WTC11 (cell line): ENCODE measurements at regions not wholly inside any gene's neighbourhood (a gene's known extent, or its start where the extent isn't known, plus 50 kb on each side); places are given as distances from the start of the nearest gene placed in this dataset.

Source experiments
- ATAC-seq: fragments of 200-7000 bp; cut with Tn5 transposase; 2 replicates; pipeline ENCODE4 v1.10.0; 2021; ENCODE audit warnings: mild to moderate bottlenecking, moderate library complexity
- CTCF ChIA-PET: fragments of 300-600 bp; sonication (Branson Sonifier 250); formaldehyde crosslinking; loops from one replicate; lab custom pipeline; 2021; ENCODE audit warnings: antibody characterized with exemption; lab: Charles Lee
- POLR2A ChIA-PET: fragments of 350-600 bp; sonication (Branson Sonifier 250); formaldehyde crosslinking; loops from one replicate; lab custom pipeline; 2021; ENCODE audit warnings: antibody characterized with exemption; lab: Charles Lee
- DNase-seq: peaks from one replicate; pipeline ENCODE4 v3.0.0; 2021; ENCODE audit warnings: low spot score
- H3K27ac Mint-ChIP-seq: 2 replicates; pipeline ENCODE4 v1.8.0; 2021; ENCODE audit warnings: mixed read lengths
- H3K27me3 Mint-ChIP-seq: 2 replicates; pipeline ENCODE4 v1.8.0; 2021; ENCODE audit warnings: low read depth, mild to moderate bottlenecking, moderate library complexity, mixed read lengths
- H3K36me3 Mint-ChIP-seq: 2 replicates; pipeline ENCODE4 v1.8.0; 2021; ENCODE audit warnings: mixed read lengths
- H3K4me1 Mint-ChIP-seq: 2 replicates; pipeline ENCODE4 v1.8.0; 2022; ENCODE audit warnings: mixed read lengths
- H3K4me3 Mint-ChIP-seq: 2 replicates; pipeline ENCODE4 v1.8.0; 2021; ENCODE audit warnings: mild to moderate bottlenecking, moderate library complexity, mixed read lengths
- H3K9me3 Mint-ChIP-seq: 2 replicates; pipeline ENCODE4 v1.8.0; 2021; ENCODE audit warnings: mixed read lengths
- CTCF ChIP-seq: fragments of 200-600 bp; IDR thresholded peaks from 2 replicates; pipeline ENCODE4 v1.8.0; 2022; ENCODE audit warnings: antibody characterized with exemption
- E2F5 ChIP-seq: sonication (generic); formaldehyde crosslinking; IDR thresholded peaks from 2 replicates; pipeline ENCODE4 v1.8.1; 2022; ENCODE audit warnings: mild to moderate bottlenecking, moderate library complexity, missing genetic modification reagents
- EMX1 ChIP-seq: fragments of 250-450 bp; sonication (Bioruptor Pico); IDR thresholded peaks from 2 replicates; pipeline ENCODE4 v1.8.0; 2021; ENCODE audit warnings: mild to moderate bottlenecking
- FOXP1 ChIP-seq: sonication (generic); formaldehyde crosslinking; IDR thresholded peaks from 2 replicates; pipeline ENCODE4 v1.8.0; 2022; ENCODE audit warnings: missing genetic modification reagents, mild to moderate bottlenecking, moderate library complexity, borderline replicate concordance
- HMGXB4 ChIP-seq: sonication (generic); formaldehyde crosslinking; IDR thresholded peaks from 2 replicates; pipeline ENCODE4 v1.8.1; 2023; ENCODE audit warnings: mild to moderate bottlenecking, moderate library complexity, missing genetic modification reagents
- JAZF1 ChIP-seq: fragments of 250-450 bp; sonication (Bioruptor Pico); IDR thresholded peaks from 2 replicates; pipeline ENCODE4 v1.9.0; 2021; ENCODE audit warnings: moderate library complexity, mild to moderate bottlenecking, inconsistent platforms
- MYBL2 ChIP-seq: sonication (generic); formaldehyde crosslinking; IDR thresholded peaks from 2 replicates; pipeline ENCODE4 v1.8.1; 2023; ENCODE audit warnings: mild to moderate bottlenecking, moderate library complexity, missing genetic modification reagents
- NFYB ChIP-seq: sonication (generic); formaldehyde crosslinking; conservative IDR thresholded peaks from 2 replicates; pipeline ENCODE4 v1.8.0; 2022; ENCODE audit warnings: low read depth, missing genetic modification reagents
- PREB ChIP-seq: sonication (generic); formaldehyde crosslinking; IDR thresholded peaks from 2 replicates; pipeline ENCODE4 v1.8.1; 2022; ENCODE audit warnings: mild to moderate bottlenecking, missing genetic modification reagents, moderate library complexity, borderline replicate concordance
- USF2 ChIP-seq: sonication (generic); formaldehyde crosslinking; IDR thresholded peaks from 2 replicates; pipeline ENCODE4 v1.8.1; 2023; ENCODE audit warnings: mild to moderate bottlenecking, missing genetic modification reagents, moderate library complexity
- ZNF121 ChIP-seq: sonication (generic); formaldehyde crosslinking; IDR thresholded peaks from 2 replicates; pipeline ENCODE4 v1.8.0; 2023; ENCODE audit warnings: missing genetic modification reagents
- ZNF138 ChIP-seq: sonication (generic); formaldehyde crosslinking; conservative IDR thresholded peaks from 2 replicates; pipeline ENCODE4 v1.8.1; 2022; ENCODE audit warnings: mild to moderate bottlenecking, moderate library complexity, missing genetic modification reagents
- ZNF416 ChIP-seq: fragments of 250-450 bp; sonication (Bioruptor Pico); IDR thresholded peaks from 2 replicates; pipeline ENCODE4 v1.9.0; 2021; ENCODE audit warnings: mild to moderate bottlenecking, inconsistent platforms
- ZNF425 ChIP-seq: fragments of 250-450 bp; sonication (Bioruptor Pico); conservative IDR thresholded peaks from 2 replicates; pipeline ENCODE4 v1.9.0; 2021; ENCODE audit warnings: mild to moderate bottlenecking

GRCh38 chr16:51951668-51952298 is 595.2 kb downstream of the TOX3 start:
- POLR2A ChIA-PET = interaction anchor here (0.8 kb wide), 1 partner anchor 12 kb away, joined by 3 read pairs; no protein-coding TSS in a partner anchor
- no peaks in the 10 kb centered on the region for H3K27me3 Mint-ChIP-seq
- peak; percentile 90 for ATAC-seq
- TF ChIP-seq ZNF138 (CRISPR knock-in tag) (no peak), FOXP1 (CRISPR knock-in tag) (no peak), JAZF1 (CRISPR knock-in tag) (no peak), ZNF425 (CRISPR knock-in tag) (no peak), ZNF416 (CRISPR knock-in tag) (no peak), ZNF121 (CRISPR knock-in tag) (no peak)
- TF ChIP-seq, all 79 proteins: peak for 0
- CTCF ChIA-PET = interaction anchor here (0.7 to 1.7 kb wide), 5 partner anchors 10 to 133 kb away, joined by 4 to 13 read pairs (median 7); no protein-coding TSS in a partner anchor
- peaks cover 67% of the 10 kb centered on the region for H3K4me1 Mint-ChIP-seq
- H3K4me3 Mint-ChIP-seq = no peak overlapping the region
- peak; percentile 46 for DNase-seq
- H3K9me3 Mint-ChIP-seq = no peaks in the 10 kb centered on the region
- H3K36me3 Mint-ChIP-seq = no peaks in the 10 kb centered on the region
- peak overlapping the region; percentile 93 for H3K27ac Mint-ChIP-seq

- Mint-ChIP-seq H3K4me1 (peaks cover 70% of the 10 kb centered on the region), H3K4me3 (no peak overlapping the region), H3K36me3 (no peaks in the 10 kb centered on the region), H3K27ac (no peak overlapping the region), H3K27me3 (no peaks in the 10 kb centered on the region), H3K9me3 (no peaks in the 10 kb centered on the region)
- CTCF ChIA-PET = interaction anchor here (1.2 to 1.9 kb wide), 4 partner anchors 9 to 132 kb away, joined by 5 to 11 read pairs (median 6); no protein-coding TSS in a partner anchor
- POLR2A ChIA-PET = no interaction called here
- no peak for DNase-seq
- no peak for ATAC-seq
- TF ChIP-seq USF2 (CRISPR knock-in tag) (no peak), EMX1 (CRISPR knock-in tag) (no peak), HMGXB4 (CRISPR knock-in tag) (no peak), E2F5 (CRISPR knock-in tag) (no peak), NFYB (no peak), MYBL2 (no peak), PREB (no peak), CTCF (no peak)
These were observed 596.7 kb downstream of the TOX3 start for GRCh38 chr16:51950118-51950780.
